ENCODE measurements at regions not wholly inside any gene's neighbourhood (a gene's known extent, or its start where the extent isn't known, plus 50 kb on each side); places are given as distances from the start of the nearest gene placed in this dataset.

GRCh38 chr11:121892863-121893262 lies 223.2 kb downstream of the BLID start:
- H3K9me3 Mint-ChIP-seq: peaks cover 9% of the 10 kb centered on the region
- H3K27ac Mint-ChIP-seq (ENCODE audit: unreplicated experiment): no peak overlapping the region
- peaks cover 6% of the 10 kb centered on the region for H3K36me3 Mint-ChIP-seq (ENCODE audit: low read depth)
- no peaks in the 10 kb centered on the region for H3K27me3 Mint-ChIP-seq (ENCODE audit: low read depth)
- H3K4me1 Mint-ChIP-seq: peaks cover 23% of the 10 kb centered on the region
- DNase-seq (ENCODE audit: low read depth, low spot score): no peak
- no peak overlapping the region for H3K4me3 Mint-ChIP-seq
- TF ChIP-seq CTCF (conservative IDR thresholded peaks at IDR 0.05): no peak

- H3K4me1 Mint-ChIP-seq: peaks cover 30% of the 10 kb centered on the region
- no peak for DNase-seq (ENCODE audit: low read depth, low spot score)
- H3K9me3 Mint-ChIP-seq: peaks cover 11% of the 10 kb centered on the region
- TF ChIP-seq CTCF (conservative IDR thresholded peaks at IDR 0.05): no peak
- H3K4me3 Mint-ChIP-seq: no peak overlapping the region
- peaks cover 6% of the 10 kb centered on the region for H3K36me3 Mint-ChIP-seq (ENCODE audit: low read depth)
- H3K27ac Mint-ChIP-seq (ENCODE audit: unreplicated experiment): no peak overlapping the region
- H3K27me3 Mint-ChIP-seq (ENCODE audit: low read depth): no peaks in the 10 kb centered on the region
These were observed 223.8 kb downstream of the BLID start for GRCh38 chr11:121892131-121892681.

GRCh38 chr11:121890946-121891515 lies 225.0 kb downstream of the BLID start:
- no peak for TF ChIP-seq CTCF (conservative IDR thresholded peaks at IDR 0.05)
- Mint-ChIP-seq H3K27me3 (ENCODE audit: low read depth) (no peaks in the 10 kb centered on the region), H3K27ac (ENCODE audit: unreplicated experiment) (no peak overlapping the region), H3K4me1 (peaks cover 42% of the 10 kb centered on the region), H3K4me3 (no peak overlapping the region), H3K9me3 (peaks cover 11% of the 10 kb centered on the region), H3K36me3 (ENCODE audit: low read depth) (peaks cover 6% of the 10 kb centered on the region)
- DNase-seq (ENCODE audit: low read depth, low spot score): no peak

- no peak for TF ChIP-seq CTCF (conservative IDR thresholded peaks at IDR 0.05)
- H3K27ac Mint-ChIP-seq (ENCODE audit: unreplicated experiment): no peak overlapping the region
- no peak overlapping the region for H3K4me3 Mint-ChIP-seq
- peaks cover 48% of the 10 kb centered on the region for H3K4me1 Mint-ChIP-seq
- no peak for DNase-seq (ENCODE audit: low read depth, low spot score)
- no peaks in the 10 kb centered on the region for H3K27me3 Mint-ChIP-seq (ENCODE audit: low read depth)
- peaks cover 11% of the 10 kb centered on the region for H3K9me3 Mint-ChIP-seq
- H3K36me3 Mint-ChIP-seq (ENCODE audit: low read depth): peaks cover 6% of the 10 kb centered on the region
These were observed 225.6 kb downstream of the BLID start for GRCh38 chr11:121890377-121890776.

- no peak overlapping the region for H3K27ac Mint-ChIP-seq (ENCODE audit: unreplicated experiment)
- peaks cover 9% of the 10 kb centered on the region for H3K9me3 Mint-ChIP-seq
- no peak for TF ChIP-seq CTCF (conservative IDR thresholded peaks at IDR 0.05)
- H3K27me3 Mint-ChIP-seq (ENCODE audit: low read depth): no peaks in the 10 kb centered on the region
- no peak overlapping the region for H3K4me3 Mint-ChIP-seq
- DNase-seq (ENCODE audit: low read depth, low spot score): no peak
- H3K36me3 Mint-ChIP-seq (ENCODE audit: low read depth): peaks cover 6% of the 10 kb centered on the region
- peaks cover 53% of the 10 kb centered on the region for H3K4me1 Mint-ChIP-seq
These were observed 226.1 kb downstream of the BLID start for GRCh38 chr11:121889931-121890330.
